A549 (cell line): ENCODE measurements at regions not wholly inside any gene's neighbourhood (a gene's known extent, or its start where the extent isn't known, plus 50 kb on each side); places are given as distances from the start of the nearest gene placed in this dataset.

ENCODE experiments used
- RAD21 ChIP-seq, 2 experiments: fragments of >200 bp in 1 of 2; sonication (Bioruptor Twin) in 1 of 2; formaldehyde crosslinking in 1 of 2; IDR thresholded peaks in 1 of 2; conservative IDR thresholded peaks in 1 of 2; 2 replicates in 1 of 2; 3 replicates in 1 of 2; pipeline ENCODE4 v1.6.1; 2012 to 2018; ENCODE audit warnings: inconsistent platforms in 1 of 2
- SREBF2 ChIP-seq: fragments of 450-650 bp; IDR thresholded peaks from 2 replicates; pipeline ENCODE4 v1.6.1; 2014; ENCODE audit warnings: mild to moderate bottlenecking, moderate library complexity
- TF ChIP-seq, protein P1 (sequence below): fragments of >200 bp; sonication (Bioruptor Twin); formaldehyde crosslinking; IDR thresholded peaks from 3 replicates; pipeline ENCODE4 v1.5.1; 2016
- TF ChIP-seq, protein P2 (sequence below): fragments of 200-600 bp; sonication (generic); IDR thresholded peaks from 2 replicates; pipeline ENCODE4 v1.6.1; 2016; ENCODE audit warnings: antibody characterized with exemption, mild to moderate bottlenecking, moderate library complexity

DNA sequence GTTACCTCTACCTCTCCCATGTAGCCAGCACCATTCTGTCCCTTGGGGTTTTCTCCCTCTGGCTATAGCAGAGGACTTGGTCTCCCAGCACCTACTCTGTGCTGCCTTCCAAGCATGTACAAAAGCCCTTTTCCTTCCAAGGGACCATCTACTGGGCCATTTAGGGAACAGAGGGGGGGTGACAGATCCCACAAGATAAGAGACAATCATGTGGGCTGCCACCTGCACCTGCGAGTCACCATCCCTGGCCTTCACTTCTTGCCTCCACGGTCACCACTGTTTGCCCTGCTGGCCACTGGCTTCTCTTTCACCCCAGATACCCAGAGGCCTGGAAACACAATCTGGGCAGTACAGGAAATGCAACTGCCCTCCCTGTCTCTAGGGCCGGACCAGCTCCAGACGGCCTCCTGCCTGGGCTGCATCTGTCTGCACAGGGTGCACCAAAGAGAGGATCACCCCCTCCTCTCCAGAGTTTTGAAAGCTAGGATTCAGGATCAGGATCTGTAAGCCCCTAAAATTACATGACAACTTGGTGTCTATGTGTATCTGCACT lies 160.8 kb upstream of the NECTIN1 start:
- TF ChIP-seq, protein P1, sequence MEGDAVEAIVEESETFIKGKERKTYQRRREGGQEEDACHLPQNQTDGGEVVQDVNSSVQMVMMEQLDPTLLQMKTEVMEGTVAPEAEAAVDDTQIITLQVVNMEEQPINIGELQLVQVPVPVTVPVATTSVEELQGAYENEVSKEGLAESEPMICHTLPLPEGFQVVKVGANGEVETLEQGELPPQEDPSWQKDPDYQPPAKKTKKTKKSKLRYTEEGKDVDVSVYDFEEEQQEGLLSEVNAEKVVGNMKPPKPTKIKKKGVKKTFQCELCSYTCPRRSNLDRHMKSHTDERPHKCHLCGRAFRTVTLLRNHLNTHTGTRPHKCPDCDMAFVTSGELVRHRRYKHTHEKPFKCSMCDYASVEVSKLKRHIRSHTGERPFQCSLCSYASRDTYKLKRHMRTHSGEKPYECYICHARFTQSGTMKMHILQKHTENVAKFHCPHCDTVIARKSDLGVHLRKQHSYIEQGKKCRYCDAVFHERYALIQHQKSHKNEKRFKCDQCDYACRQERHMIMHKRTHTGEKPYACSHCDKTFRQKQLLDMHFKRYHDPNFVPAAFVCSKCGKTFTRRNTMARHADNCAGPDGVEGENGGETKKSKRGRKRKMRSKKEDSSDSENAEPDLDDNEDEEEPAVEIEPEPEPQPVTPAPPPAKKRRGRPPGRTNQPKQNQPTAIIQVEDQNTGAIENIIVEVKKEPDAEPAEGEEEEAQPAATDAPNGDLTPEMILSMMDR = no peak
- TF ChIP-seq SREBF2 = no peak
- no peak for TF ChIP-seq RAD21 (conservative IDR thresholded peaks at IDR 0.05 in 1 of 2, IDR thresholded peaks at IDR 0.05 in 1 of 2)
- TF ChIP-seq, protein P2, sequence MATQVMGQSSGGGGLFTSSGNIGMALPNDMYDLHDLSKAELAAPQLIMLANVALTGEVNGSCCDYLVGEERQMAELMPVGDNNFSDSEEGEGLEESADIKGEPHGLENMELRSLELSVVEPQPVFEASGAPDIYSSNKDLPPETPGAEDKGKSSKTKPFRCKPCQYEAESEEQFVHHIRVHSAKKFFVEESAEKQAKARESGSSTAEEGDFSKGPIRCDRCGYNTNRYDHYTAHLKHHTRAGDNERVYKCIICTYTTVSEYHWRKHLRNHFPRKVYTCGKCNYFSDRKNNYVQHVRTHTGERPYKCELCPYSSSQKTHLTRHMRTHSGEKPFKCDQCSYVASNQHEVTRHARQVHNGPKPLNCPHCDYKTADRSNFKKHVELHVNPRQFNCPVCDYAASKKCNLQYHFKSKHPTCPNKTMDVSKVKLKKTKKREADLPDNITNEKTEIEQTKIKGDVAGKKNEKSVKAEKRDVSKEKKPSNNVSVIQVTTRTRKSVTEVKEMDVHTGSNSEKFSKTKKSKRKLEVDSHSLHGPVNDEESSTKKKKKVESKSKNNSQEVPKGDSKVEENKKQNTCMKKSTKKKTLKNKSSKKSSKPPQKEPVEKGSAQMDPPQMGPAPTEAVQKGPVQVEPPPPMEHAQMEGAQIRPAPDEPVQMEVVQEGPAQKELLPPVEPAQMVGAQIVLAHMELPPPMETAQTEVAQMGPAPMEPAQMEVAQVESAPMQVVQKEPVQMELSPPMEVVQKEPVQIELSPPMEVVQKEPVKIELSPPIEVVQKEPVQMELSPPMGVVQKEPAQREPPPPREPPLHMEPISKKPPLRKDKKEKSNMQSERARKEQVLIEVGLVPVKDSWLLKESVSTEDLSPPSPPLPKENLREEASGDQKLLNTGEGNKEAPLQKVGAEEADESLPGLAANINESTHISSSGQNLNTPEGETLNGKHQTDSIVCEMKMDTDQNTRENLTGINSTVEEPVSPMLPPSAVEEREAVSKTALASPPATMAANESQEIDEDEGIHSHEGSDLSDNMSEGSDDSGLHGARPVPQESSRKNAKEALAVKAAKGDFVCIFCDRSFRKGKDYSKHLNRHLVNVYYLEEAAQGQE = no peak
